H1 (cell line): ENCODE measurements at regions not wholly inside any gene's neighbourhood (a gene's known extent, or its start where the extent isn't known, plus 50 kb on each side); places are given as distances from the start of the nearest gene placed in this dataset.

Source experiments
- MAFK ChIP-seq: IDR thresholded peaks from 2 replicates; pipeline ENCODE4 v1.6.1; 2012; ENCODE audit warnings: low read depth, mild to moderate bottlenecking, improper control_type of control experiment, low read length
- RFX5 ChIP-seq: IDR thresholded peaks from 2 replicates; pipeline ENCODE4 v1.6.1; 2011; ENCODE audit warnings: low read depth, low read length, improper control_type of control experiment, borderline replicate concordance
- TF ChIP-seq, protein P1 (sequence below): IDR thresholded peaks from 2 replicates; pipeline ENCODE4 v1.6.1; 2012; ENCODE audit warnings: inconsistent platforms
- TF ChIP-seq, protein P2 (sequence below), 3 experiments: IDR thresholded peaks; 1 replicate in 2 of 3; 2 replicates in 1 of 3; pipeline versions ENCODE4 v1.5.1 to v1.6.1; 2011; ENCODE audit warnings: low read length in 3 of 3, mild to moderate bottlenecking in 3 of 3, inconsistent platforms in 2 of 3, low read depth in 1 of 3, moderate library complexity in 1 of 3; ENCODE audit not compliant: insufficient read depth in 1 of 3; ENCODE audit errors: control extremely low read depth in 1 of 3

DNA sequence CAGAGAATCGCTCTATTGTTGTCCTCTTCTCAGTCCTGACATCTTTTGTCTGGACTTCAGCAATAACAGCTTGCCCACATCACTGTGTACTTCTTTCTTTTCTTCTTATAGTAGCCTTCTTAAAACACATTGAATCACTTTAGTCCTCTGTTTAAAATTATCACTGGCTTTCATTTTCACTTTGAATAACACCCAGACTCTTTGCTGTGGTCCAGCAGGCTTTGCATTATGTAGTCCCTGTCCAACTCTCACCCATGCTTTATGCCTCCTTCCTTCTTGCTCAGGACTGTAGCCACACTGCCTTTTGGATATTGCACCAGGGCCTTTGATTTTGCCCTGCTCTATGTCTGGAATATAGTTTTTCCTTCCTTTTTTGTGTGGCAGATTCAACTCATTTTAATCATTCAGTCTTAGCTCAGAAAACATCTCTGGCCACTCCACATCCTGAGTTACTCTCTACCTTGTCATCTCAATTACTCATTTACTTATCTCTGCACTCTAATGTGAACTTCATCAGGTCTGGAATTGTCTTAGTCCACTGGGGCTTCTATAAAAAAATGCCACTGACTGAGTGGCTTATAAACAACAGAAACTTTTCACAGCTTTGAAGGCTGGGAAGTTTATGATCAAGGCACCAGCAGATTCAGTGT lies 168.2 kb downstream of the C4orf33 start (continued):
- no peak for TF ChIP-seq MAFK
- TF ChIP-seq, protein P1, sequence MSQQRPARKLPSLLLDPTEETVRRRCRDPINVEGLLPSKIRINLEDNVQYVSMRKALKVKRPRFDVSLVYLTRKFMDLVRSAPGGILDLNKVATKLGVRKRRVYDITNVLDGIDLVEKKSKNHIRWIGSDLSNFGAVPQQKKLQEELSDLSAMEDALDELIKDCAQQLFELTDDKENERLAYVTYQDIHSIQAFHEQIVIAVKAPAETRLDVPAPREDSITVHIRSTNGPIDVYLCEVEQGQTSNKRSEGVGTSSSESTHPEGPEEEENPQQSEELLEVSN, result no peak
- no peak for TF ChIP-seq RFX5
- TF ChIP-seq, protein P2, sequence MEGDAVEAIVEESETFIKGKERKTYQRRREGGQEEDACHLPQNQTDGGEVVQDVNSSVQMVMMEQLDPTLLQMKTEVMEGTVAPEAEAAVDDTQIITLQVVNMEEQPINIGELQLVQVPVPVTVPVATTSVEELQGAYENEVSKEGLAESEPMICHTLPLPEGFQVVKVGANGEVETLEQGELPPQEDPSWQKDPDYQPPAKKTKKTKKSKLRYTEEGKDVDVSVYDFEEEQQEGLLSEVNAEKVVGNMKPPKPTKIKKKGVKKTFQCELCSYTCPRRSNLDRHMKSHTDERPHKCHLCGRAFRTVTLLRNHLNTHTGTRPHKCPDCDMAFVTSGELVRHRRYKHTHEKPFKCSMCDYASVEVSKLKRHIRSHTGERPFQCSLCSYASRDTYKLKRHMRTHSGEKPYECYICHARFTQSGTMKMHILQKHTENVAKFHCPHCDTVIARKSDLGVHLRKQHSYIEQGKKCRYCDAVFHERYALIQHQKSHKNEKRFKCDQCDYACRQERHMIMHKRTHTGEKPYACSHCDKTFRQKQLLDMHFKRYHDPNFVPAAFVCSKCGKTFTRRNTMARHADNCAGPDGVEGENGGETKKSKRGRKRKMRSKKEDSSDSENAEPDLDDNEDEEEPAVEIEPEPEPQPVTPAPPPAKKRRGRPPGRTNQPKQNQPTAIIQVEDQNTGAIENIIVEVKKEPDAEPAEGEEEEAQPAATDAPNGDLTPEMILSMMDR (IDR thresholded peaks at IDR 0.05; ENCODE audit: control extremely low read depth in 1 of 3, insufficient read depth in 1 of 3, low read depth in 1 of 3, low read length in 3 of 3), result no peak
